K562 (cell line): ENCODE measurements at regions not wholly inside any gene's neighbourhood (a gene's known extent, or its start where the extent isn't known, plus 50 kb on each side); places are given as distances from the start of the nearest gene placed in this dataset.

Experiments used
- ATAC-seq: fragments of 200-7000 bp; cut with Tn5 transposase; 3 replicates; pipeline ENCODE4 v1.9.1; 2020; ENCODE audit warnings: moderate library complexity
- BruUV-seq: library from RNA; stranded (reverse); fragments of 400-500 nt; replicated peaks from 2 replicates; lab custom pipeline; 2021; lab: Mats Ljungman, UMichigan
- CTCF ChIA-PET: fragments of 300-600 bp; formaldehyde crosslinking; extraction: SDS; loops from one replicate; lab custom pipeline; 2021; ENCODE audit warnings: low intra/inter-chr PET ratio; lab: Yijun Ruan, JAX
- POLR2A ChIA-PET: fragments of 300-600, 350-650 bp; sonication (Branson Sonifier 250); formaldehyde crosslinking; extraction: SDS; loops from one replicate; lab custom pipeline; 2021; ENCODE audit warnings: antibody characterized with exemption, inconsistent platforms; lab: Yijun Ruan, JAX
- DNase-seq, 4 experiments: peaks; one replicate each; pipeline versions ENCODE4 v3.0.0 to v3.0.0-alpha.2; 2011 to 2018; ENCODE audit warnings: low spot score in 3 of 4, mixed read lengths in 3 of 4; ENCODE audit errors: extremely low read depth in 1 of 4
- FAIRE-seq: peaks from 2 replicates; lab custom pipeline; 2011; peaks lifted over from hg19 to GRCh38; lab: Jason Lieb, UNC
- H2AFZ ChIP-seq: 2 replicates; pipeline ENCODE4 v1.6.0; 2011; ENCODE audit warnings: low read depth, low read length, control low read depth, inconsistent platforms
- H3K27ac ChIP-seq: fragments of 200-600 bp; 3 replicates; pipeline ENCODE4 v1.8.0; 2011; ENCODE audit warnings: low read depth, mild to moderate bottlenecking, control low read depth, inconsistent platforms, low read length, moderate library complexity, mixed read lengths; ENCODE audit errors: extremely low read depth
- H3K27me3 ChIP-seq, 2 experiments: fragments of 300-600 bp in 1 of 2; 2 replicates in 1 of 2; 3 replicates in 1 of 2; pipeline versions ENCODE4 v1.6.0 to v1.8.0; 2011; ENCODE audit warnings: inconsistent platforms in 2 of 2, low read length in 2 of 2, mild to moderate bottlenecking in 1 of 2, mixed read lengths in 1 of 2, moderate library complexity in 1 of 2; ENCODE audit not compliant: control insufficient read depth in 2 of 2, insufficient read depth in 2 of 2
- H3K36me3 ChIP-seq: fragments of 300-600 bp; 3 replicates; pipeline ENCODE4 v1.8.0; 2011; ENCODE audit warnings: mild to moderate bottlenecking, low read length, inconsistent platforms; ENCODE audit not compliant: control insufficient read depth, insufficient read depth
- H3K4me1 ChIP-seq, 2 experiments: fragments of 200-600 bp in 1 of 2; replicated peaks in 1 of 2; 2 replicates in 1 of 2; 3 replicates in 1 of 2; pipeline versions ENCODE4 v1.5.1 to v1.8.0; 2011; ENCODE audit warnings: inconsistent platforms in 2 of 2, low read length in 2 of 2, mild to moderate bottlenecking in 1 of 2, mixed read lengths in 1 of 2, moderate library complexity in 1 of 2; ENCODE audit not compliant: control insufficient read depth in 2 of 2, insufficient read depth in 2 of 2
- H3K4me2 ChIP-seq: 2 replicates; pipeline ENCODE4 v1.6.1; 2011; ENCODE audit warnings: low read length, control low read depth, inconsistent platforms, mixed read lengths; ENCODE audit not compliant: insufficient read depth
- H3K4me3 ChIP-seq: fragments of 200-600 bp; sonication (generic), shearing (Covaris generic); 2 replicates; pipeline ENCODE4 v1.5.1; 2016; ENCODE audit warnings: control low read depth, inconsistent platforms
- H3K79me2 ChIP-seq: fragments of 200-600 bp; 3 replicates; pipeline ENCODE4 v1.8.0; 2011; ENCODE audit warnings: low read length, inconsistent platforms; ENCODE audit not compliant: control insufficient read depth, insufficient read depth
- H3K9ac ChIP-seq, 2 experiments: 2 replicates each; pipeline versions ENCODE4 v1.6.0 to v1.6.1; 2011; ENCODE audit warnings: low read depth in 2 of 2, low read length in 2 of 2, control low read depth in 1 of 2, inconsistent platforms in 1 of 2, mild to moderate bottlenecking in 1 of 2, mixed read lengths in 1 of 2; ENCODE audit not compliant: insufficient read depth in 1 of 2
- H3K9me1 ChIP-seq: one replicate; pipeline ENCODE4 v1.6.0; 2011; ENCODE audit warnings: inconsistent platforms, mild to moderate bottlenecking, low read length, moderate library complexity; ENCODE audit not compliant: control insufficient read depth, insufficient read depth
- H3K9me3 ChIP-seq: replicated peaks from 2 replicates; pipeline ENCODE4 v1.5.1; 2011; ENCODE audit warnings: low read depth, low read length, inconsistent platforms; ENCODE audit not compliant: control insufficient read depth, insufficient read depth
- H4K20me1 ChIP-seq: replicated peaks from 2 replicates; pipeline ENCODE4 v1.6.1; 2011; ENCODE audit warnings: low read length, inconsistent platforms, mixed read lengths; ENCODE audit not compliant: control insufficient read depth, insufficient read depth
- ARID3A ChIP-seq: IDR thresholded peaks from 2 replicates; pipeline ENCODE4 v1.6.1; 2012; ENCODE audit warnings: low read depth, low read length, improper control_type of control experiment, borderline replicate concordance
- ATF1 ChIP-seq, 2 experiments: fragments of 450-650 bp in 1 of 2; IDR thresholded peaks; 2 replicates each; pipeline ENCODE4 v1.6.1; 2016; ENCODE audit warnings: missing compliant biosample characterization in 1 of 2, missing genetic modification characterization in 1 of 2
- DLX4 ChIP-seq: fragments of 250-450 bp; sonication (Bioruptor Pico); IDR thresholded peaks from 2 replicates; pipeline ENCODE4 v1.6.1; 2021; ENCODE audit warnings: mild to moderate bottlenecking
- MCM5 ChIP-seq: fragments of 450-650 bp; IDR thresholded peaks from 2 replicates; pipeline ENCODE4 v1.6.1; 2016; ENCODE audit warnings: low read depth
- MEF2A ChIP-seq: IDR thresholded peaks from 2 replicates; pipeline ENCODE4 v1.6.1; 2011; ENCODE audit warnings: low read depth, mild to moderate bottlenecking, low read length, moderate library complexity; ENCODE audit not compliant: control insufficient read depth
- MXD1 ChIP-seq: fragments of 250-450 bp; sonication (Bioruptor Pico); IDR thresholded peaks from 2 replicates; pipeline ENCODE4 v1.8.0; 2021; ENCODE audit warnings: borderline replicate concordance, mild to moderate bottlenecking, moderate library complexity; ENCODE audit not compliant: poor library complexity, severe bottlenecking
- NRF1 ChIP-seq, 2 experiments: fragments of 450-650 bp; IDR thresholded peaks in 1 of 2; conservative IDR thresholded peaks in 1 of 2; 2 replicates each; pipeline ENCODE4 v1.6.1; 2014; ENCODE audit warnings: mild to moderate bottlenecking in 2 of 2
- SAFB2 ChIP-seq: fragments of 200-400 bp; formaldehyde crosslinking; IDR thresholded peaks from 2 replicates; pipeline ENCODE4 v1.6.1; 2018; ENCODE audit warnings: borderline replicate concordance, low read length, low read depth, moderate library complexity; ENCODE audit not compliant: severe bottlenecking
- SMARCA4 ChIP-seq: fragments of 450-650 bp; IDR thresholded peaks from 2 replicates; pipeline ENCODE4 v1.6.1; 2016
- THAP7 ChIP-seq: fragments of 250-450 bp; sonication (Bioruptor Pico); IDR thresholded peaks from 2 replicates; pipeline ENCODE4 v1.5.0; 2021
- ZBTB43 ChIP-seq: sonication (generic); formaldehyde crosslinking; IDR thresholded peaks from 2 replicates; pipeline ENCODE4 v1.8.0; 2023; ENCODE audit warnings: mild to moderate bottlenecking, missing genetic modification reagents
- ZC3H8 ChIP-seq: fragments of 450-650 bp; IDR thresholded peaks from 2 replicates; pipeline ENCODE4 v1.6.1; 2017
- ZEB2 ChIP-seq: fragments of 450-650 bp; IDR thresholded peaks from 2 replicates; pipeline ENCODE4 v1.6.1; 2016
- ZNF197 ChIP-seq: fragments of 200-800 bp; sonication (Bioruptor generic); IDR thresholded peaks from 2 replicates; pipeline ENCODE4 v1.6.1; 2016; ENCODE audit warnings: low read depth, missing genetic modification characterization, missing compliant biosample characterization
- ZNF277 ChIP-seq: fragments of 250-450 bp; sonication (Bioruptor Pico); IDR thresholded peaks from 2 replicates; pipeline ENCODE4 v1.8.0; 2022; ENCODE audit warnings: inconsistent platforms, mild to moderate bottlenecking, moderate library complexity, borderline replicate concordance
- ZNF347 ChIP-seq: fragments of 450-650 bp; formaldehyde crosslinking; IDR thresholded peaks from 2 replicates; pipeline ENCODE4 v1.4.0; 2020; ENCODE audit warnings: low read depth, mild to moderate bottlenecking, moderate library complexity
- ZNF764 ChIP-seq: fragments of 250-450 bp; sonication (Bioruptor Pico); IDR thresholded peaks from 2 replicates; pipeline ENCODE4 v1.4.0; 2020; ENCODE audit warnings: low read depth, mild to moderate bottlenecking, moderate library complexity
- WGBS: fragments of 100-300 bp; shearing (Covaris generic); methylation state at CpG from one replicate; pipeline ENCODE4 v1.1.6; 2016; ENCODE audit warnings: low coverage, mixed read lengths; ENCODE audit not compliant: insufficient coverage; ENCODE audit errors: missing lambda C conversion rate; 5-methylcytosine and 5-hydroxymethylcytosine counted together
- in situ Hi-C: fragments of 300-500 bp; cut with MboI; formaldehyde crosslinking; loops from 4 replicates; pipeline ENCODE4 v1.15.0; 2018; ENCODE audit warnings: inconsistent platforms, mixed read lengths
- intact Hi-C: fragments of 100-400 bp; cut with micrococcal nuclease; formaldehyde crosslinking; loops from 2 replicates; pipeline ENCODE4 v1.14.2; 2022

- POLR2A ChIA-PET = no interaction called here
- DNase-seq = no peak
- ATAC-seq = no peak
- TF ChIP-seq SAFB2 = no peak
- no peak for TF ChIP-seq MEF2A
- TF ChIP-seq MCM5 = no peak
- TF ChIP-seq ATF1 (CRISPR knock-in tag; IDR thresholded peaks at IDR 0.05) = no peak
- no peak for TF ChIP-seq ATF1 (tag; IDR thresholded peaks at IDR 0.05)
- TF ChIP-seq ZNF197 (CRISPR knock-in tag) = no peak
- no peak for TF ChIP-seq ZNF764 (CRISPR knock-in tag)
- TF ChIP-seq ZC3H8 = no peak
- TF ChIP-seq ZNF347 (CRISPR knock-in tag) = no peak
- no peak for TF ChIP-seq ZNF277 (CRISPR knock-in tag)
- TF ChIP-seq ARID3A = no peak
- TF ChIP-seq ZEB2 = no peak
- TF ChIP-seq SMARCA4 = no peak
- TF ChIP-seq MXD1 (CRISPR knock-in tag) = no peak
- TF ChIP-seq ZBTB43 (CRISPR knock-in tag) = no peak
- no peak for TF ChIP-seq DLX4 (CRISPR knock-in tag)
- no peak for TF ChIP-seq THAP7 (CRISPR knock-in tag)
- TF ChIP-seq NRF1 (conservative IDR thresholded peaks at IDR 0.05 in 1 of 2, IDR thresholded peaks at IDR 0.05 in 1 of 2) = no peak
- TF ChIP-seq, all 486 proteins: peak for 0
- Histone ChIP-seq H3K79me2 (no peaks in the 10 kb centered on the region), H3K4me3 (no peak overlapping the region), H3K9me1 (no peaks in the 10 kb centered on the region), H3K36me3 (no peaks in the 10 kb centered on the region), H2AFZ (no peak overlapping the region), H3K4me1 (peaks cover 0 to 8% of the 10 kb centered on the region in 2 experiments; a peak in 2 of 5 replicates), H3K27ac (no peak overlapping the region), H3K4me2 (no peak overlapping the region; the same call in 1 of the 2 replicates), H3K9ac (no peak overlapping the region), H3K9me3 (no peaks in the 10 kb centered on the region), H4K20me1 (no peaks in the 10 kb centered on the region), H3K27me3 (peaks cover 21 to 59% of the 10 kb centered on the region in 2 experiments; a peak in 4 of 5 replicates)
- FAIRE-seq = no peak
- in situ Hi-C loops (no loop called here), intact Hi-C loops (no loop called here)
- BruUV-seq = no TSS peak
- WGBS = 1% methylated on average over 14 of the region's 14 CpGs
- CTCF ChIA-PET = no interaction called here
Measured at GRCh38 chr2:558879-559278, 118.3 kb downstream of the TMEM18 start.
